Right atrium auricular region (tissue), 2 donors: ENCODE measurements at regions not wholly inside any gene's neighbourhood (a gene's known extent, or its start where the extent isn't known, plus 50 kb on each side); places are given as distances from the start of the nearest gene placed in this dataset.
A peak's percentile ranks its signal among the peaks of the same experiment; 100 is the strongest.

ENCODE experiments used
- DNase-seq: peaks from one replicate; pipeline ENCODE4 v3.0.0-alpha.2; 2019; ENCODE audit warnings: low spot score
- H3K27ac ChIP-seq, 2 donors: fragments of 200-600 bp; sonication (generic); 1 replicate in 1 of 2; 2 replicates in 1 of 2; pipeline ENCODE4 v1.5.1; 2016 to 2019
- H3K27me3 ChIP-seq, 2 donors: fragments of 200-600 bp; sonication (generic); one replicate each; pipeline versions ENCODE4 v1.5.1 to v1.6.0; 2017 to 2019
- H3K36me3 ChIP-seq: fragments of 200-600 bp; sonication (generic); one replicate; pipeline ENCODE4 v1.5.1; 2016
- H3K4me1 ChIP-seq, 2 donors: fragments of 200-600 bp; sonication (generic); one replicate each; pipeline versions ENCODE4 v1.5.1 to v1.6.0; 2017 to 2019
- H3K4me3 ChIP-seq, 2 donors: fragments of 200-600 bp; sonication (generic); 1 replicate in 1 of 2; 2 replicates in 1 of 2; pipeline ENCODE4 v1.5.1; 2017 to 2019; ENCODE audit warnings: mild to moderate bottlenecking in 1 of 2, moderate library complexity in 1 of 2
- H3K9me3 ChIP-seq, 2 donors: fragments of 200-600 bp; sonication (generic); one replicate each; pipeline ENCODE4 v1.5.1; 2019
- CTCF ChIP-seq, 2 donors: fragments of 200-600 bp; sonication (generic); IDR thresholded peaks; one replicate each; pipeline ENCODE4 v1.5.1; 2019; ENCODE audit warnings: antibody characterized with exemption in 2 of 2

- no peaks in the 10 kb centered on the region for H3K4me1 ChIP-seq
- H3K36me3 ChIP-seq = no peaks in the 10 kb centered on the region
- TF ChIP-seq CTCF (IDR thresholded peaks at IDR 0.05) = no peak
- no peak overlapping the region for H3K4me3 ChIP-seq
- DNase-seq = peak; percentile 42
- H3K27me3 ChIP-seq = no peaks in the 10 kb centered on the region
- no peak overlapping the region for H3K27ac ChIP-seq
- peaks cover 0 to 8% of the 10 kb centered on the region in 2 donors for H3K9me3 ChIP-seq
These were observed 574.7 kb downstream of the MATN1 start for GRCh38 chr1:30148676-30149075.

GRCh38 chr1:30147188-30147587 is 576.2 kb downstream of the MATN1 start:
- DNase-seq = no peak
- TF ChIP-seq CTCF (IDR thresholded peaks at IDR 0.05) = no peak
- no peak overlapping the region for H3K27ac ChIP-seq

GRCh38 chr1:30146448-30146847 is 576.9 kb downstream of the MATN1 start:
- Histone ChIP-seq H3K27me3 (no peaks in the 10 kb centered on the region), H3K36me3 (no peaks in the 10 kb centered on the region), H3K4me3 (no peak overlapping the region), H3K4me1 (no peaks in the 10 kb centered on the region), H3K27ac (no peak overlapping the region), H3K9me3 (no peaks in the 10 kb centered on the region)
- DNase-seq = no peak
- no peak for TF ChIP-seq CTCF (IDR thresholded peaks at IDR 0.05)

More at GRCh38 chr1:30147188-30147587, 576.2 kb downstream of the MATN1 start:
- Histone ChIP-seq H3K4me1 (no peaks in the 10 kb centered on the region), H3K36me3 (no peaks in the 10 kb centered on the region), H3K9me3 (peaks cover 0 to 7% of the 10 kb centered on the region in 2 donors), H3K4me3 (no peak overlapping the region), H3K27me3 (no peaks in the 10 kb centered on the region)

- no peaks in the 10 kb centered on the region for H3K9me3 ChIP-seq
- H3K27me3 ChIP-seq = no peaks in the 10 kb centered on the region
- no peak overlapping the region for H3K27ac ChIP-seq
- H3K36me3 ChIP-seq = no peaks in the 10 kb centered on the region
- no peak overlapping the region for H3K4me3 ChIP-seq
- no peaks in the 10 kb centered on the region for H3K4me1 ChIP-seq
- DNase-seq = peak; percentile 34
- no peak for TF ChIP-seq CTCF (IDR thresholded peaks at IDR 0.05)
These were observed 577.6 kb downstream of the MATN1 start for GRCh38 chr1:30145723-30146303.

GRCh38 chr1:30144831-30145230 is 578.6 kb downstream of the MATN1 start:
- Histone ChIP-seq H3K36me3 (no peaks in the 10 kb centered on the region), H3K4me1 (no peaks in the 10 kb centered on the region), H3K27me3 (no peaks in the 10 kb centered on the region), H3K4me3 (no peak overlapping the region), H3K9me3 (no peaks in the 10 kb centered on the region), H3K27ac (no peak overlapping the region)
- TF ChIP-seq CTCF (IDR thresholded peaks at IDR 0.05) = no peak
- peak; percentile 2 for DNase-seq

- no peak for DNase-seq
- Histone ChIP-seq H3K4me1 (no peaks in the 10 kb centered on the region), H3K9me3 (no peaks in the 10 kb centered on the region), H3K27ac (no peak overlapping the region), H3K36me3 (no peaks in the 10 kb centered on the region), H3K27me3 (no peaks in the 10 kb centered on the region), H3K4me3 (no peak overlapping the region)
- no peak for TF ChIP-seq CTCF (IDR thresholded peaks at IDR 0.05)
These were observed 579.9 kb downstream of the MATN1 start for GRCh38 chr1:30143517-30143916.
